Spleen (tissue), 11 donors: ENCODE measurements at regions not wholly inside any gene's neighbourhood (a gene's known extent, or its start where the extent isn't known, plus 50 kb on each side); places are given as distances from the start of the nearest gene placed in this dataset.

Experiments used
- DNase-seq: peaks from one replicate; pipeline ENCODE4 v3.0.0-alpha.2; 2020
- H3K27ac ChIP-seq, 8 donors: fragments of 200-600 bp; sonication (generic) in 7 of 8; 1 replicate in 4 of 8; 2 replicates in 4 of 8; pipeline versions ENCODE4 v1.5.0 to v1.8.0; 2016 to 2021; ENCODE audit warnings: inconsistent platforms in 4 of 8, mild to moderate bottlenecking in 4 of 8, moderate library complexity in 1 of 8
- H3K27me3 ChIP-seq, 7 donors: fragments of 200-600 bp; sonication (generic) in 6 of 7; replicated peaks in 1 of 7; 1 replicate in 4 of 7; 2 replicates in 3 of 7; pipeline versions ENCODE4 v1.5.0 to v1.8.0; 2016 to 2021; ENCODE audit warnings: inconsistent platforms in 3 of 7, mild to moderate bottlenecking in 1 of 7
- H3K36me3 ChIP-seq, 6 donors: fragments of 200-600 bp; sonication (generic) in 5 of 6; 1 replicate in 4 of 6; 2 replicates in 2 of 6; pipeline versions ENCODE4 v1.5.0 to v1.8.0; 2016 to 2021; ENCODE audit warnings: inconsistent platforms in 2 of 6
- H3K4me1 ChIP-seq, 6 donors: fragments of 200-600 bp; sonication (generic) in 5 of 6; 1 replicate in 3 of 6; 2 replicates in 3 of 6; pipeline versions ENCODE4 v1.5.0 to v1.8.0; 2016 to 2021; ENCODE audit warnings: inconsistent platforms in 3 of 6
- H3K4me3 ChIP-seq, 8 donors: fragments of 200-600 bp; sonication (generic) in 7 of 8; 1 replicate in 4 of 8; 2 replicates in 4 of 8; pipeline versions ENCODE4 v1.5.0 to v1.8.0; 2016 to 2021; ENCODE audit warnings: inconsistent platforms in 4 of 8, mild to moderate bottlenecking in 4 of 8, moderate library complexity in 2 of 8
- H3K9me3 ChIP-seq, 8 donors: fragments of 200-600 bp; sonication (generic) in 7 of 8; 1 replicate in 4 of 8; 2 replicates in 4 of 8; pipeline versions ENCODE4 v1.5.0 to v1.8.0; 2016 to 2021; ENCODE audit warnings: inconsistent platforms in 4 of 8
- POLR2A ChIP-seq, 3 donors: fragments of 450-650 bp; IDR thresholded peaks; one replicate each; pipeline ENCODE4 v1.5.1; 2017; ENCODE audit warnings: antibody characterized with exemption in 3 of 3, mild to moderate bottlenecking in 1 of 3
- POLR2AphosphoS5 ChIP-seq, 3 donors: sonication (generic); formaldehyde crosslinking; IDR thresholded peaks; one replicate each; pipeline ENCODE4 v1.5.1; 2017; ENCODE audit warnings: antibody characterized with exemption in 3 of 3
- WGBS, 5 donors: extraction: QIAGEN DNeasy Blood & Tissue Kit in 3 of 5; methylation state at CpG; one replicate each; pipeline versions ENCODE4 v1.1.5 to v1.1.7; 2013 to 2018; 5-methylcytosine and 5-hydroxymethylcytosine counted together
- intact Hi-C: fragments of 100-400 bp; cut with DNase I; formaldehyde crosslinking; loops from one replicate; pipeline ENCODE4 v1.15.0; 2023; ENCODE audit warnings: low total_unique reads
- TF ChIP-seq, protein P1 (sequence below), 11 experiments: fragments of 200-600 bp in 7 of 11; fragments of 450-650 bp in 4 of 11; sonication (generic) in 4 of 11; IDR thresholded peaks in 8 of 11; conservative IDR thresholded peaks in 3 of 11; 1 replicate in 7 of 11; 2 replicates in 4 of 11; pipeline versions ENCODE4 v1.4.0 to v1.8.0; 2016 to 2021; ENCODE audit warnings: antibody characterized with exemption in 11 of 11, inconsistent platforms in 4 of 11, mild to moderate bottlenecking in 1 of 11
- donor health status: healthy with polysubstance abuse.
- donor health status: DM: no; HTN: no; CAD: no; lungs with moderate emphysema.
- donor health status: DM: no; HTN: no; CAD: no.
- donor health status: Bipolar disorder and iron deficiency.
- donor health status: healthy.
- donor health status: DM: no; HTN: no; CAD: no.
- donor health status: DM: yes; HTN: yes; CAD: no.

- intact Hi-C loops, result no loop called here
- WGBS, 5 donors, result 92 to 98% (median 94%) methylated on average over 2 of the region's 2 CpGs
- no peak for DNase-seq
These were observed 632.8 kb upstream of the SPRY2 start for GRCh38 chr13:80973721-80974120.

GRCh38 chr13:80972857-80973478 is 632.0 kb upstream of the SPRY2 start:
- no peak for DNase-seq
- WGBS, 5 donors, result 89 to 96% (median 90%) methylated on average over 2 of the region's 2 CpGs
- Histone ChIP-seq H3K9me3 (no peaks in the 10 kb centered on the region), H3K4me1 (no peaks in the 10 kb centered on the region), H3K27ac (no peak overlapping the region), H3K4me3 (no peak overlapping the region), H3K36me3 (no peaks in the 10 kb centered on the region), H3K27me3 (no peaks in the 10 kb centered on the region)
- TF ChIP-seq POLR2AphosphoS5 (IDR thresholded peaks at IDR 0.05) (no peak), POLR2A (IDR thresholded peaks at IDR 0.05) (no peak)
- TF ChIP-seq, protein P1, sequence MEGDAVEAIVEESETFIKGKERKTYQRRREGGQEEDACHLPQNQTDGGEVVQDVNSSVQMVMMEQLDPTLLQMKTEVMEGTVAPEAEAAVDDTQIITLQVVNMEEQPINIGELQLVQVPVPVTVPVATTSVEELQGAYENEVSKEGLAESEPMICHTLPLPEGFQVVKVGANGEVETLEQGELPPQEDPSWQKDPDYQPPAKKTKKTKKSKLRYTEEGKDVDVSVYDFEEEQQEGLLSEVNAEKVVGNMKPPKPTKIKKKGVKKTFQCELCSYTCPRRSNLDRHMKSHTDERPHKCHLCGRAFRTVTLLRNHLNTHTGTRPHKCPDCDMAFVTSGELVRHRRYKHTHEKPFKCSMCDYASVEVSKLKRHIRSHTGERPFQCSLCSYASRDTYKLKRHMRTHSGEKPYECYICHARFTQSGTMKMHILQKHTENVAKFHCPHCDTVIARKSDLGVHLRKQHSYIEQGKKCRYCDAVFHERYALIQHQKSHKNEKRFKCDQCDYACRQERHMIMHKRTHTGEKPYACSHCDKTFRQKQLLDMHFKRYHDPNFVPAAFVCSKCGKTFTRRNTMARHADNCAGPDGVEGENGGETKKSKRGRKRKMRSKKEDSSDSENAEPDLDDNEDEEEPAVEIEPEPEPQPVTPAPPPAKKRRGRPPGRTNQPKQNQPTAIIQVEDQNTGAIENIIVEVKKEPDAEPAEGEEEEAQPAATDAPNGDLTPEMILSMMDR (IDR thresholded peaks at IDR 0.05 in 8 of 11, conservative IDR thresholded peaks at IDR 0.05 in 3 of 11), result no peak
- intact Hi-C loops, result no loop called here

More at GRCh38 chr13:80973721-80974120, 632.8 kb upstream of the SPRY2 start:
- no peak overlapping the region for H3K4me3 ChIP-seq
- no peak overlapping the region for H3K27ac ChIP-seq
- no peak for TF ChIP-seq POLR2AphosphoS5 (IDR thresholded peaks at IDR 0.05)
- no peak for TF ChIP-seq POLR2A (IDR thresholded peaks at IDR 0.05)
- no peaks in the 10 kb centered on the region for H3K9me3 ChIP-seq
- H3K4me1 ChIP-seq, result peaks cover 0 to under 1% (median 0%) of the 10 kb centered on the region in 6 donors
- no peaks in the 10 kb centered on the region for H3K36me3 ChIP-seq
- no peaks in the 10 kb centered on the region for H3K27me3 ChIP-seq

- Histone ChIP-seq H3K27me3 (no peaks in the 10 kb centered on the region), H3K4me1 (no peaks in the 10 kb centered on the region), H3K9me3 (no peaks in the 10 kb centered on the region), H3K36me3 (no peaks in the 10 kb centered on the region), H3K4me3 (no peak overlapping the region), H3K27ac (no peak overlapping the region)
- TF ChIP-seq POLR2AphosphoS5 (IDR thresholded peaks at IDR 0.05), result no peak
- TF ChIP-seq, protein P1 (IDR thresholded peaks at IDR 0.05 in 8 of 11, conservative IDR thresholded peaks at IDR 0.05 in 3 of 11), result no peak
- TF ChIP-seq POLR2A (IDR thresholded peaks at IDR 0.05), result no peak
- no peak for DNase-seq
- intact Hi-C loops, result no loop called here
These were observed 624.2 kb upstream of the SPRY2 start for GRCh38 chr13:80965097-80965496.

GRCh38 chr13:80962855-80963254 is 621.9 kb upstream of the SPRY2 start:
- TF ChIP-seq POLR2AphosphoS5 (IDR thresholded peaks at IDR 0.05), result no peak
- TF ChIP-seq, protein P1 (IDR thresholded peaks at IDR 0.05 in 8 of 11, conservative IDR thresholded peaks at IDR 0.05 in 3 of 11), result no peak
- no peak for TF ChIP-seq POLR2A (IDR thresholded peaks at IDR 0.05)
- DNase-seq, result no peak
- H3K27ac ChIP-seq, result no peak overlapping the region
- no peaks in the 10 kb centered on the region for H3K4me1 ChIP-seq
- H3K9me3 ChIP-seq, result no peaks in the 10 kb centered on the region
- no peaks in the 10 kb centered on the region for H3K36me3 ChIP-seq
- intact Hi-C loops, result no loop called here
- 69 to 92% (median 79%) methylated on average over 1 of the region's 1 CpG for WGBS, 5 donors
- H3K4me3 ChIP-seq, result no peak overlapping the region
- no peaks in the 10 kb centered on the region for H3K27me3 ChIP-seq
